Osteoblast (primary cell): ENCODE measurements at regions not wholly inside any gene's neighbourhood (a gene's known extent, or its start where the extent isn't known, plus 50 kb on each side); places are given as distances from the start of the nearest gene placed in this dataset.

Experiments
- DNase-seq: peaks from one replicate; pipeline ENCODE4 v3.0.0; 2011; ENCODE audit warnings: low spot score, mixed read lengths; ENCODE audit not compliant: insufficient read length; ENCODE audit errors: missing footprints
- H2AFZ ChIP-seq: 2 replicates; pipeline ENCODE4 v1.6.0; 2011; ENCODE audit warnings: mild to moderate bottlenecking, low read length
- H3K27ac ChIP-seq: 2 replicates; pipeline ENCODE4 v1.5.1; 2011; ENCODE audit warnings: mild to moderate bottlenecking, low read depth, low read length, moderate library complexity
- H3K27me3 ChIP-seq: 2 replicates; pipeline ENCODE4 v1.6.0; 2012; ENCODE audit warnings: mild to moderate bottlenecking, control low read depth, inconsistent platforms, low read length, moderate library complexity; ENCODE audit not compliant: insufficient read depth
- H3K36me3 ChIP-seq: 2 replicates; pipeline ENCODE4 v1.5.1; 2011; ENCODE audit warnings: mild to moderate bottlenecking, low read length, control low read depth, moderate library complexity; ENCODE audit not compliant: insufficient read depth
- H3K4me1 ChIP-seq: 2 replicates; pipeline ENCODE4 v1.5.1; 2011; ENCODE audit warnings: mild to moderate bottlenecking, low read length, control low read depth, moderate library complexity; ENCODE audit not compliant: insufficient read depth
- H3K4me2 ChIP-seq: 2 replicates; pipeline ENCODE4 v1.6.0; 2011; ENCODE audit warnings: mild to moderate bottlenecking, low read length; ENCODE audit not compliant: insufficient read depth
- H3K4me3 ChIP-seq: fragments of 200-600 bp; sonication (generic); 3 replicates; pipeline ENCODE4 v1.5.1; 2012; ENCODE audit warnings: mild to moderate bottlenecking, low read length, inconsistent platforms; ENCODE audit not compliant: insufficient read depth
- H3K79me2 ChIP-seq: 2 replicates; pipeline ENCODE4 v1.6.0; 2012; ENCODE audit warnings: mild to moderate bottlenecking, low read length, control low read depth, inconsistent platforms; ENCODE audit not compliant: insufficient read depth
- H3K9me3 ChIP-seq: 2 replicates; pipeline ENCODE4 v1.5.1; 2011; ENCODE audit warnings: low read depth, low read length, control low read depth
- H4K20me1 ChIP-seq: 2 replicates; pipeline ENCODE4 v1.6.0; 2012; ENCODE audit warnings: mild to moderate bottlenecking, low read length, control low read depth; ENCODE audit not compliant: insufficient read depth
- TF ChIP-seq, protein P1 (sequence below): IDR thresholded peaks from 2 replicates; pipeline ENCODE4 v1.5.1; 2011; ENCODE audit warnings: mild to moderate bottlenecking, low read depth, low read length, moderate library complexity; ENCODE audit errors: extremely low read depth

DNA sequence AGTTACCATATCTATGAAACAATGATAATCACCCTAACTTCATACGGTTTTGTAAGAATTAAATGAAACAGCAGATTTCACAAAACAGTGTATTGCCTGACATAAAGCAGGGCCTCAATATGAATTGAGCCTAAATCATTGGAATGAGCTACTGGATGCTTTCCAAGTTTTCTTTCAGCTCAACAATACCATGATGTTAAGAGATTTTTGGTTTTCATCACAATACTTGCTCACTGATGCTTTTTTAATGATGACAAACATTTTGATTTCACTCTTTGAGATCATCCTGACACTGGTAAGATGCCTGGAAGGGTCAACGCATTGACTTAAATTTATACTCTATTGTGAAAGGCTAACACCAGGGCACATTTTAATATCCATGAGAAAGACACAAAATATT, 377.5 kb downstream of the ZNF521 start:
- H3K9me3 ChIP-seq, result no peaks in the 10 kb centered on the region
- no peaks in the 10 kb centered on the region for H3K4me1 ChIP-seq
- no peaks in the 10 kb centered on the region for H4K20me1 ChIP-seq
- no peak for DNase-seq
- no peak overlapping the region for H2AFZ ChIP-seq
- no peaks in the 10 kb centered on the region for H3K36me3 ChIP-seq
- no peaks in the 10 kb centered on the region for H3K79me2 ChIP-seq
- no peak overlapping the region for H3K27ac ChIP-seq
- no peak overlapping the region for H3K4me2 ChIP-seq
- TF ChIP-seq, protein P1, sequence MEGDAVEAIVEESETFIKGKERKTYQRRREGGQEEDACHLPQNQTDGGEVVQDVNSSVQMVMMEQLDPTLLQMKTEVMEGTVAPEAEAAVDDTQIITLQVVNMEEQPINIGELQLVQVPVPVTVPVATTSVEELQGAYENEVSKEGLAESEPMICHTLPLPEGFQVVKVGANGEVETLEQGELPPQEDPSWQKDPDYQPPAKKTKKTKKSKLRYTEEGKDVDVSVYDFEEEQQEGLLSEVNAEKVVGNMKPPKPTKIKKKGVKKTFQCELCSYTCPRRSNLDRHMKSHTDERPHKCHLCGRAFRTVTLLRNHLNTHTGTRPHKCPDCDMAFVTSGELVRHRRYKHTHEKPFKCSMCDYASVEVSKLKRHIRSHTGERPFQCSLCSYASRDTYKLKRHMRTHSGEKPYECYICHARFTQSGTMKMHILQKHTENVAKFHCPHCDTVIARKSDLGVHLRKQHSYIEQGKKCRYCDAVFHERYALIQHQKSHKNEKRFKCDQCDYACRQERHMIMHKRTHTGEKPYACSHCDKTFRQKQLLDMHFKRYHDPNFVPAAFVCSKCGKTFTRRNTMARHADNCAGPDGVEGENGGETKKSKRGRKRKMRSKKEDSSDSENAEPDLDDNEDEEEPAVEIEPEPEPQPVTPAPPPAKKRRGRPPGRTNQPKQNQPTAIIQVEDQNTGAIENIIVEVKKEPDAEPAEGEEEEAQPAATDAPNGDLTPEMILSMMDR, result no peak
- H3K27me3 ChIP-seq, result no peaks in the 10 kb centered on the region
- no peak overlapping the region for H3K4me3 ChIP-seq

DNA sequence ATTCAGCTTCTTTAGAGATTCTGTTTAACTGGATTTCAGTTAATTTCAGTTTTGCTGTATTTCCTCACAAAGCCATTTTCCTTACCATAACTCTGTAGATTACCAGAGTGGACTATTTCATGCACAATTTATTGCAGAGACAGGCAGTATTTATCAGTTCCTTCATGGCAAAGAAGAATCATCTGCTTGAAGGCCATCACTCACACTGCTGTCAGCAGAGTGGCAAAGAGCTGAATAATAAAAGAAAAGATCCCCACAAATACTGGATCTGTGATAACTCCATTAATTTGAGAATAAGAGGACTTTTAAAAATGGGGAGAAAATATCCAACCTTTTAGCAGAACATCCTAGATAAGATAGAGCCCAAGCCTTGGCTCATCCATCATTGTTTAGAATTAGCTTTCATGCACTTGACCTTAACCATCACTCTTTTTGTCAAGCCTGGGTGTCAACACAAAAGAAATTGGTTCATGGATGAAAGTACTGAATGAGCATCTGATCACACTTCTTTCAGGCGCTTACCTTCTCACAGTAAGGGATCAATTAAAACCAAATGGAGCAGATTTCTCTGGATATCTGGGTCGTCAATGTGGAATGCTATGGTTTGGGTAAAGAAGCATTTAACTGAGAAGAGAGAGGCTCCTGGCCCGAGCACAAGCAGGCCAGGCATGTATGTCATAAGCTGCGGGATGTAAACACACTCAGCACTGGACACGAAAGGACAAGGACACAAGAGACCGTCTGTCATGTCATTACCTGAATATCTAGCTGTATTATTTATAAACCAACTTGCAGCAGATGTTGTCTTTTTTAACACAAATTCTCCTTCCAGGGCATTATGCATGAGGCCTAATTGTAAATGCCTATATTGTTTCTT, 376.2 kb downstream of the ZNF521 start:
- H4K20me1 ChIP-seq, result no peaks in the 10 kb centered on the region
- no peak overlapping the region for H2AFZ ChIP-seq
- no peak overlapping the region for H3K27ac ChIP-seq
- no peak overlapping the region for H3K4me3 ChIP-seq
- no peak for DNase-seq
- H3K79me2 ChIP-seq, result no peaks in the 10 kb centered on the region
- H3K9me3 ChIP-seq, result no peaks in the 10 kb centered on the region
- H3K36me3 ChIP-seq, result no peaks in the 10 kb centered on the region
- TF ChIP-seq, protein P1, result no peak
- no peak overlapping the region for H3K4me2 ChIP-seq
- H3K4me1 ChIP-seq, result no peaks in the 10 kb centered on the region
- no peaks in the 10 kb centered on the region for H3K27me3 ChIP-seq

DNA sequence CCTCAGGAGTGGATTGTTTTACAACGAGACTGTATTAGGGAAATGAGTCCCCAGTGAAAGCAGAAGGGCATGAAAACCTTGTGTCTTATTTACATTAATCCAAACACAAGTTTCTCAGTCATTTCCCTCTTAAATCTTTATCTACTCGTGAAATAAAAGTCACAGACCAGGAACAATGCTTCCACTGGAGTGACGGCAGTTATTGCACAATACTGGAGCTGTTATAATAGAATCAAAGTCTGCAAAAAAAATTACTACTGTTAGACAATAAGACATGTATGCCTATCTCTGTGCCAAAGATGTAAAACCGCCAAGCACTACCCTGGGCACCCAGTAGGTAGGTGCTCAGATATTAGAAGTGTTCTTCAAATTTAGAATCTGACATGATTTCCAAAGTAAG, 375.5 kb downstream of the ZNF521 start:
- no peaks in the 10 kb centered on the region for H3K9me3 ChIP-seq
- TF ChIP-seq, protein P1, result no peak

GRCh38 chr18:24979235-24979634, 372.7 kb downstream of the ZNF521 start:
- DNase-seq, result no peak
- Histone ChIP-seq H4K20me1 (no peaks in the 10 kb centered on the region), H3K36me3 (no peaks in the 10 kb centered on the region), H3K27ac (no peak overlapping the region), H3K9me3 (no peaks in the 10 kb centered on the region), H2AFZ (no peak overlapping the region), H3K27me3 (no peaks in the 10 kb centered on the region), H3K4me3 (no peak overlapping the region), H3K79me2 (no peaks in the 10 kb centered on the region), H3K4me1 (no peaks in the 10 kb centered on the region), H3K4me2 (no peak overlapping the region)
- TF ChIP-seq, protein P1, result no peak

More for the DNA sequence above, 375.5 kb downstream of the ZNF521 start:
- Histone ChIP-seq H3K36me3 (no peaks in the 10 kb centered on the region), H3K4me1 (no peaks in the 10 kb centered on the region), H4K20me1 (no peaks in the 10 kb centered on the region), H3K4me3 (no peak overlapping the region), H3K27ac (no peak overlapping the region), H3K27me3 (no peaks in the 10 kb centered on the region), H2AFZ (no peak overlapping the region), H3K4me2 (no peak overlapping the region), H3K79me2 (no peaks in the 10 kb centered on the region)
- DNase-seq, result no peak
